NCI-H1092 treated with DMSO at 0.1 percent for 48 hours (cell line): ENCODE measurements at regions not wholly inside any gene's neighbourhood (a gene's known extent, or its start where the extent isn't known, plus 50 kb on each side); places are given as distances from the start of the nearest gene placed in this dataset.
A peak's percentile ranks its signal among the peaks of the same experiment; 100 is the strongest.

Experiments used
- DNase-seq: peaks from one replicate; lab custom pipeline; 2025; lab: John Stamatoyannopoulos, UW

GRCh38 chr6:169907419-169908115 lies 156.1 kb downstream of the ERMARD start:
- no peak for DNase-seq

GRCh38 chr6:169906688-169907418 lies 155.4 kb downstream of the ERMARD start:
- no peak for DNase-seq

GRCh38 chr6:169906004-169906687 lies 154.7 kb downstream of the ERMARD start:
- DNase-seq = no peak

GRCh38 chr6:169905041-169905807 lies 153.8 kb downstream of the ERMARD start:
- peak; percentile 51 for DNase-seq

GRCh38 chr6:169904051-169904922 lies 152.9 kb downstream of the ERMARD start:
- no peak for DNase-seq

GRCh38 chr6:169903122-169903521 lies 151.7 kb downstream of the ERMARD start:
- no peak for DNase-seq

- DNase-seq = no peak
Measured at GRCh38 chr6:169902604-169903003, 151.2 kb downstream of the ERMARD start.

- no peak for DNase-seq
Measured at GRCh38 chr6:169902070-169902469, 150.6 kb downstream of the ERMARD start.

- DNase-seq = no peak
Measured at GRCh38 chr6:169899481-169900145, 148.2 kb downstream of the ERMARD start.

- no peak for DNase-seq
Measured at GRCh38 chr6:169898788-169899480, 147.5 kb downstream of the ERMARD start.

GRCh38 chr6:169897601-169898358 lies 146.4 kb downstream of the ERMARD start:
- no peak for DNase-seq

GRCh38 chr6:169896826-169897456 lies 145.5 kb downstream of the ERMARD start:
- no peak for DNase-seq

GRCh38 chr6:169895926-169896761 lies 144.7 kb downstream of the ERMARD start:
- DNase-seq = no peak

GRCh38 chr6:169895000-169895759 lies 143.8 kb downstream of the ERMARD start:
- no peak for DNase-seq

GRCh38 chr6:169894377-169894960 lies 143.0 kb downstream of the ERMARD start:
- DNase-seq = no peak

- DNase-seq = no peak
Measured at GRCh38 chr6:169893624-169894023, 142.2 kb downstream of the ERMARD start.

- DNase-seq = no peak
Measured at GRCh38 chr6:169891846-169892245, 140.4 kb downstream of the ERMARD start.
